Endothelial cell of umbilical vein (primary cell): ENCODE measurements at regions not wholly inside any gene's neighbourhood (a gene's known extent, or its start where the extent isn't known, plus 50 kb on each side); places are given as distances from the start of the nearest gene placed in this dataset.

Experiments
- BruUV-seq: library from RNA; stranded (reverse); fragments of 400-500 nt; replicated peaks from 2 replicates; lab custom pipeline; 2021; lab: Mats Ljungman, UMichigan
- CTCF ChIA-PET: fragments of 300-600, 350-600 bp; sonication (Branson Sonifier 250); formaldehyde crosslinking; loops from one replicate; lab custom pipeline; 2021; ENCODE audit warnings: antibody characterized with exemption, inconsistent platforms; lab: Charles Lee
- POLR2A ChIA-PET: fragments of 300-600, 350-600 bp; sonication (Branson Sonifier 250); formaldehyde crosslinking; loops from one replicate; lab custom pipeline; 2021; ENCODE audit warnings: antibody characterized with exemption, inconsistent platforms; lab: Charles Lee
- DNase-seq: peaks from one replicate; pipeline ENCODE4 v3.0.0-alpha.2; 2011; ENCODE audit warnings: low read depth, low spot score
- FAIRE-seq: peaks from 2 replicates; lab custom pipeline; 2011; peaks lifted over from hg19 to GRCh38; lab: Jason Lieb, UNC
- H2AFZ ChIP-seq: 2 replicates; pipeline ENCODE4 v1.6.0; 2012; ENCODE audit warnings: low read depth, low read length, control low read depth, inconsistent platforms
- H3K27ac ChIP-seq: 2 replicates; pipeline ENCODE4 v1.5.1; 2011; ENCODE audit warnings: low read depth, mild to moderate bottlenecking, control low read depth, low read length, moderate library complexity; ENCODE audit not compliant: insufficient read depth
- H3K27me3 ChIP-seq, 2 experiments: 2 replicates each; pipeline versions ENCODE4 v1.6.0 to v1.6.1; 2011; ENCODE audit warnings: low read length in 2 of 2, mixed read lengths in 1 of 2; ENCODE audit not compliant: control insufficient read depth in 2 of 2, insufficient read depth in 2 of 2
- H3K36me3 ChIP-seq, 2 experiments: 2 replicates in 1 of 2; 3 replicates in 1 of 2; pipeline ENCODE4 v1.5.1; 2011; ENCODE audit warnings: low read length in 2 of 2, mild to moderate bottlenecking in 1 of 2, moderate library complexity in 1 of 2; ENCODE audit not compliant: control insufficient read depth in 2 of 2, insufficient read depth in 2 of 2; ENCODE audit errors: extremely low read depth in 1 of 2
- H3K4me1 ChIP-seq: 3 replicates; pipeline ENCODE4 v1.5.1; 2011; ENCODE audit warnings: mild to moderate bottlenecking, low read length; ENCODE audit not compliant: control insufficient read depth, insufficient read depth; ENCODE audit errors: extremely low read depth
- H3K4me2 ChIP-seq: 2 replicates; pipeline ENCODE4 v1.6.1; 2011; ENCODE audit warnings: low read length, control low read depth, mixed read lengths; ENCODE audit not compliant: insufficient read depth
- H3K4me3 ChIP-seq, 3 experiments: fragments of 200-600 bp in 1 of 3; sonication (generic), shearing (Covaris generic) in 1 of 3; replicated peaks in 1 of 3; 2 replicates each; pipeline ENCODE4 v1.5.1; 2011 to 2016; ENCODE audit warnings: control low read depth in 3 of 3, low read length in 3 of 3, mild to moderate bottlenecking in 2 of 3, inconsistent platforms in 1 of 3, low read depth in 1 of 3, moderate library complexity in 1 of 3; ENCODE audit not compliant: insufficient read depth in 1 of 3
- H3K79me2 ChIP-seq: 2 replicates; pipeline ENCODE4 v1.6.0; 2012; ENCODE audit warnings: low read length, inconsistent platforms; ENCODE audit not compliant: control insufficient read depth, insufficient read depth
- H3K9ac ChIP-seq: replicated peaks from 2 replicates; pipeline ENCODE3; 2011; ENCODE audit warnings: low read length, control low read depth; ENCODE audit not compliant: insufficient read depth; ENCODE audit errors: extremely low read depth
- H3K9me1 ChIP-seq: replicated peaks from 3 replicates; pipeline ENCODE4 v1.6.0; 2011; ENCODE audit warnings: mild to moderate bottlenecking, low read length; ENCODE audit not compliant: control insufficient read depth, insufficient read depth; ENCODE audit errors: extremely low read depth
- H3K9me3 ChIP-seq: replicated peaks from 2 replicates; pipeline ENCODE4 v1.5.1; 2012; ENCODE audit warnings: low read length, inconsistent platforms; ENCODE audit not compliant: control insufficient read depth, insufficient read depth
- H4K20me1 ChIP-seq: replicated peaks from 2 replicates; pipeline ENCODE3; 2011; ENCODE audit warnings: mild to moderate bottlenecking, low read length; ENCODE audit not compliant: control insufficient read depth, insufficient read depth; ENCODE audit errors: extremely low read depth
- EZH2 ChIP-seq: IDR thresholded peaks from 2 replicates; pipeline ENCODE4 v1.6.1; 2012; ENCODE audit warnings: borderline replicate concordance, low read depth, mild to moderate bottlenecking, moderate library complexity, low read length, inconsistent platforms; ENCODE audit not compliant: severe bottlenecking
- FOS ChIP-seq: IDR thresholded peaks from 2 replicates; pipeline ENCODE4 v1.6.1; 2011; ENCODE audit warnings: mild to moderate bottlenecking, low read length, moderate library complexity, borderline replicate concordance; ENCODE audit not compliant: insufficient read depth
- GATA2 ChIP-seq: IDR thresholded peaks from 2 replicates; pipeline ENCODE4 v1.7.0; 2011; ENCODE audit warnings: low read depth, mild to moderate bottlenecking, moderate library complexity, mixed read lengths, low read length; ENCODE audit not compliant: insufficient read length, insufficient read depth
- JUN ChIP-seq: IDR thresholded peaks from 2 replicates; pipeline ENCODE4 v1.6.1; 2011; ENCODE audit warnings: borderline replicate concordance, low read depth; ENCODE audit not compliant: insufficient read length, insufficient read depth
- MYC ChIP-seq: IDR thresholded peaks from one replicate; pipeline ENCODE4 v1.6.1; 2011; ENCODE audit warnings: mild to moderate bottlenecking, low read depth, low read length
- POLR2A ChIP-seq: IDR thresholded peaks from 2 replicates; pipeline ENCODE4 v1.6.1; 2012; ENCODE audit warnings: low read depth, mild to moderate bottlenecking, control low read depth, low read length
- POLR2AphosphoS5 ChIP-seq: IDR thresholded peaks from 2 replicates; pipeline ENCODE4 v1.6.1; 2012; ENCODE audit warnings: low read depth, mild to moderate bottlenecking, control low read depth, low read length, moderate library complexity; ENCODE audit not compliant: insufficient read depth
- dilution Hi-C: fragments of 300-500 bp; cut with MboI; formaldehyde crosslinking; loops from one replicate; pipeline ENCODE4 v1.15.0; 2019; ENCODE audit warnings: low sequenced_read_pairs; ENCODE audit not compliant: extremely low pct_ligation_motif_present
- intact Hi-C: fragments of 100-400 bp; cut with micrococcal nuclease; formaldehyde crosslinking; loops from one replicate; pipeline ENCODE4 v1.10.0; 2022
- TF ChIP-seq, protein P1 (sequence below): IDR thresholded peaks from 2 replicates; pipeline ENCODE4 v1.6.1; 2011; ENCODE audit not compliant: insufficient read depth, insufficient read length
- TF ChIP-seq, protein P2 (sequence below), 2 donors: IDR thresholded peaks; 1 replicate in 1 of 2; 2 replicates in 1 of 2; pipeline ENCODE4 v1.5.1; 2011; ENCODE audit warnings: low read length in 2 of 2, mild to moderate bottlenecking in 2 of 2, moderate library complexity in 2 of 2, control low read depth in 1 of 2, inconsistent platforms in 1 of 2, low read depth in 1 of 2; ENCODE audit not compliant: insufficient read depth in 1 of 2; ENCODE audit errors: extremely low read depth in 1 of 2

DNA sequence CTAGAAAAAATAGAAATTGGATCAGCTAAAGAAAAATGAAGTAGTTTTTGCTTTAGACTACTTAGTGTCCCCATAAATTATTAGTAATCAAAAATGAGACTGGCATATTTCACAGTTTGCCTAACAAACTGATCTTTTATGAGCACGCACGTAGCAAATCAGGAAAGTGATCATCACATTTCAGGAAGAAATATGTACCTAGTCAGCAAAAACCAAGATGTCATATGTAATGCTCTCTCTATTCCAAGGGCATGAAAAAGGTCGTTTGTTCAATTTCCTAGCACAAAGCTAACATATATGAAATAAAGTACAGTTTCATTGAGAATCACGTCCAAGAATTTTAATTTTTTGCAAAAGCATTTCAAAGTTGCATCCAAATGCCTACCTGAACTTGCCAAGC lies 600.4 kb upstream of the CHAC2 start:
- no peak for FAIRE-seq
- intact Hi-C loops = no loop called here
- H3K4me1 ChIP-seq = no peaks in the 10 kb centered on the region
- ChIA-PET CTCF (no interaction called here), POLR2A (no interaction called here)
- H3K4me3 ChIP-seq = no peak overlapping the region
- H3K27ac ChIP-seq = no peak overlapping the region
- no peaks in the 10 kb centered on the region for H3K36me3 ChIP-seq
- no peak overlapping the region for H3K4me2 ChIP-seq
- no TSS peak for BruUV-seq
- H3K9ac ChIP-seq = no peak overlapping the region
- TF ChIP-seq JUN (no peak), POLR2A (no peak), GATA2 (no peak), MYC (no peak), EZH2 (no peak), FOS (no peak), POLR2AphosphoS5 (no peak)
- TF ChIP-seq, protein P1, sequence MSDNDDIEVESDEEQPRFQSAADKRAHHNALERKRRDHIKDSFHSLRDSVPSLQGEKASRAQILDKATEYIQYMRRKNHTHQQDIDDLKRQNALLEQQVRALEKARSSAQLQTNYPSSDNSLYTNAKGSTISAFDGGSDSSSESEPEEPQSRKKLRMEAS = no peak
- TF ChIP-seq, protein P2, sequence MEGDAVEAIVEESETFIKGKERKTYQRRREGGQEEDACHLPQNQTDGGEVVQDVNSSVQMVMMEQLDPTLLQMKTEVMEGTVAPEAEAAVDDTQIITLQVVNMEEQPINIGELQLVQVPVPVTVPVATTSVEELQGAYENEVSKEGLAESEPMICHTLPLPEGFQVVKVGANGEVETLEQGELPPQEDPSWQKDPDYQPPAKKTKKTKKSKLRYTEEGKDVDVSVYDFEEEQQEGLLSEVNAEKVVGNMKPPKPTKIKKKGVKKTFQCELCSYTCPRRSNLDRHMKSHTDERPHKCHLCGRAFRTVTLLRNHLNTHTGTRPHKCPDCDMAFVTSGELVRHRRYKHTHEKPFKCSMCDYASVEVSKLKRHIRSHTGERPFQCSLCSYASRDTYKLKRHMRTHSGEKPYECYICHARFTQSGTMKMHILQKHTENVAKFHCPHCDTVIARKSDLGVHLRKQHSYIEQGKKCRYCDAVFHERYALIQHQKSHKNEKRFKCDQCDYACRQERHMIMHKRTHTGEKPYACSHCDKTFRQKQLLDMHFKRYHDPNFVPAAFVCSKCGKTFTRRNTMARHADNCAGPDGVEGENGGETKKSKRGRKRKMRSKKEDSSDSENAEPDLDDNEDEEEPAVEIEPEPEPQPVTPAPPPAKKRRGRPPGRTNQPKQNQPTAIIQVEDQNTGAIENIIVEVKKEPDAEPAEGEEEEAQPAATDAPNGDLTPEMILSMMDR (IDR thresholded peaks at IDR 0.05; ENCODE audit: extremely low read depth in 1 of 2, insufficient read depth in 1 of 2, low read depth in 1 of 2, low read length in 2 of 2) = no peak
- dilution Hi-C loops = no loop called here
- no peaks in the 10 kb centered on the region for H4K20me1 ChIP-seq
- no peak for DNase-seq
- no peak overlapping the region for H2AFZ ChIP-seq
- H3K27me3 ChIP-seq = no peaks in the 10 kb centered on the region
- H3K9me3 ChIP-seq = no peaks in the 10 kb centered on the region
- H3K9me1 ChIP-seq = no peaks in the 10 kb centered on the region
- no peaks in the 10 kb centered on the region for H3K79me2 ChIP-seq
